GM19035 (cell line): ENCODE measurements at regions not wholly inside any gene's neighbourhood (a gene's known extent, or its start where the extent isn't known, plus 50 kb on each side); places are given as distances from the start of the nearest gene placed in this dataset.

ENCODE experiments used
- ATAC-seq: cut with Tn5 transposase; IDR thresholded peaks from one replicate; pipeline ENCODE4 v1.9.1; 2021; ENCODE audit not compliant: unreplicated experiment

DNA sequence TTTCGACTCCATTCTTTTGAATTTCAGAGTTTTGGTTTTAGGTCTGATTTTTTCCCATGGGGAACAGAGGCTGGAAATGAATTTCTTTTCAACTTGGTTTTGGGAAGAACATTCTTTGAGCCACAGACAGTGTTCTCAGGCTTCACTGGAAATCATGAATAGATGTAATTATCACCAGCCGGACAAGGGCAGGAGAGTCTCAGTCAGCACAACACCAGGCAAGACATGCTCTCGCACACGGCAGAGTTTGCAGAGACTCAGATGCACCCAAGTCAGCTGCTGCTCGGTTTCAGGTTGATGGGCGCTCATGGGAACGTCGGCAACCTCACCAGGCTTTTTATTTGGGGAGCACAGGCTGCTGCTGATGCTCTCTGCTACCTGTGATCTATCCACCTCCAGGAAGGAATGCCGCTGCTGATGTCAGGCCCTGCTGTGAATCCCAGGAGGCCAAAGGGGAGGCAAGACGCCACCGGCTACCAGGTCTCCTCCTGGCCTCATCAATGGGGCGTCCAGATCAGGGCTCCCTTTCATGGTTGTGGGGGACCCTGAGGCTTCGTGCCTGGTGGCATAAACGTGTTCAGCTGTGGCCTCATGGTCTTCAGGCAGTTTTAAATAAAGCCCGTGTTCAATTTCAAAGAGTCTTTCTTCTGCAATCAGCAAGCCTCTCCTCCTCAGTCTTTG is 332.3 kb upstream of the IRX4 start:
- no peak for ATAC-seq

DNA sequence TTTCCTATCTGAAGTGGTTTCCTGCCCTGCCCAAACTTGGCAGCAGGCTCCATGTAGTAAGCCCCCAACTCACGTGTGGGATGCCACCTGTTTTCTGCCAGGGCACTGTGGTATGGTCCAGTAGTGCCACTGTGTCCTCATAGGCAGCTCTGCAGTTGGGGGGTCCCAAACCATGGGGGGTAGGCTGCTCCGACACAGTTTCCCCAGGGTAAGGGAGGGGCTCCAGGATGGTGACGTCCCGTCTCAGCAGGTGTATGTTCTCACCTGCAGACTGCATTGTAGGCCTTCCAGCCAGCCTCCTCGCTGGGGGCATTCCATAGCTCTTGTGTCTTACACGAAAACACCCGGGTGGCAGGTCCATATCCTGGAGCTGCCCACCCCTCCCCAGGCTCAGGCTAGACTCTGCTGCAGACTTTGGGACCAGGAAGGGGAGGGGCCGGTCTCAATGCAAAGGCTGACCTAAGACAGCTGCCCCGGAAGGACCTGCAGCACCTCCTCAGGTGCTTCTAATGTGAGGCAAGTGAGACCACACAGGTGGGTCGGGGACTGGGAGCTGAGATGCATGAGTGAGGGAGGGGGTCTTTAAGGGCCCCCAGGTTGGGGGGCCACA is 330.5 kb upstream of the IRX4 start:
- ATAC-seq = no peak

GRCh38 chr5:2212481-2212880 is 329.8 kb upstream of the IRX4 start:
- no peak for ATAC-seq

DNA sequence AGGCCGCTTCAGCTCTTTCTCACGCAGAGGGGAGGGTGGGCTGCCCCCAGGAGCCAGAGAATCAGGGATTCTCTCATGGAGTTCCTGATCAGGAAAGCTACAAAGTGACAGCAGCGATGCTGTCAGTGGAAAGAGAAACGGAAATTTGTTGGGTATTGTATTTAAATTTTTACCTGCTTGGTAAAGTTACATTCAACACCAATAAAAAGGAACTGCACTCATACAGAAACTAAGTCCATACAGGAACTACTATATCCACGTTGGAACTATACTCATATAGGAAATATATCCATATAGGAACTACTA is 325.5 kb upstream of the IRX4 start:
- ATAC-seq = no peak

- no peak for ATAC-seq
Measured at GRCh38 chr5:2207416-2208238, 324.9 kb upstream of the IRX4 start.

DNA sequence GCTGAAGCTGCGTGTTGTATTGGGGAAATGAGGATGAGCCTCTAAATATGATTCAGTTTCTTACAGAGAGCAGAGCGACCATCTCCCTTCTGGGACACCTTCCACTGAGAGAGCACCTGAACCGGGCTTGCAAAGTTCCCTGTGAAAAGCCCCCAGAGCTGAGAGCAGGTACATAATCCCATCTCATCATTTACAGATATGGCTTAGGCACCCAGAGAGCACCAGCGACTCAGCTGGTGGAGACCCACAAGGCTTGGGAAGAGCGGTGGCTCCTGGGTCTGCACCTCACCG is 324.3 kb upstream of the IRX4 start:
- no peak for ATAC-seq

- ATAC-seq = no peak
Measured at GRCh38 chr5:2206293-2207108, 323.8 kb upstream of the IRX4 start.

- no peak for ATAC-seq
Measured at GRCh38 chr5:2205596-2206226, 323.0 kb upstream of the IRX4 start.

GRCh38 chr5:2205185-2205585 is 322.5 kb upstream of the IRX4 start:
- ATAC-seq = no peak

DNA sequence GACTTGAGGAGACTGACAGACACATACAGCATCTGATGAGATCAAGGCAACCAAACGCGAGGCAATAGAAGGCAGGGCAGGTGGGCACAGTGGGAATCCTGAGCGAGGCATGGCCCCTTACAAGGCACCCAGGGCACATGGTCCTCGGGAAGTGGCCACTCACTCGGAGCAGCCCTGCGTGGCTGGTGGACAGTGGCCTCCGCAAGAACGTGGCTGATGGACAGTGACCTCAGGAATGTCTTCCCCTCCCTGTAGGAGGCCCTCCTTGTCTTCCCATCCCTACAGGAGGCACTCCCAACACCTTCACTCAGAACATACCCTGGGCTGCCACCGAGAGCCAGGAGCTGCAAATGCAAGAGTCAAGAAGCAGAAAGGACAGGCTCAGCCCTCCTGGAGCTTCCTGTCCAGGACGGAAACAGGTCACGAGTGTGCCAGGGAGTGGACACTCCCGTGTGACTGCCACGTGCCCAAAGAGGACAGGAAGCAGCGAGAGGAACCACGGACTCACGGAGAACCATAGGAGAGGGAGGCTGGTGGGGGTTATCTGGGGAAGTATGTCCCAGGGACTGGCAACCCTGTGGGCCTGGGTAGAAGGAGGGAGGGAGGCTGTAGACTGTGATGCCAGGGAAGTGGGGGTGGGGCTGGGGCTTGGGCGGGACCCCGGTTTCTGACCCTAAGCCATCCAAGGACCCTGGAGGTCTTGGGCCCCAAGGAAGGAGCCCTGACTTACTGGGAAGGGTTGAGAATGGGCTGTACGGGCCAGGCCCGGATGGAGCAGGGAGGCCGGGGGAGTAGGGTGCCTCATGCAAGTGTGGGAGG is 321.9 kb upstream of the IRX4 start:
- ATAC-seq = no peak

GRCh38 chr5:2203774-2204173 is 321.0 kb upstream of the IRX4 start:
- no peak for ATAC-seq

- ATAC-seq = no peak
Measured at GRCh38 chr5:2201832-2202231, 319.1 kb upstream of the IRX4 start.

DNA sequence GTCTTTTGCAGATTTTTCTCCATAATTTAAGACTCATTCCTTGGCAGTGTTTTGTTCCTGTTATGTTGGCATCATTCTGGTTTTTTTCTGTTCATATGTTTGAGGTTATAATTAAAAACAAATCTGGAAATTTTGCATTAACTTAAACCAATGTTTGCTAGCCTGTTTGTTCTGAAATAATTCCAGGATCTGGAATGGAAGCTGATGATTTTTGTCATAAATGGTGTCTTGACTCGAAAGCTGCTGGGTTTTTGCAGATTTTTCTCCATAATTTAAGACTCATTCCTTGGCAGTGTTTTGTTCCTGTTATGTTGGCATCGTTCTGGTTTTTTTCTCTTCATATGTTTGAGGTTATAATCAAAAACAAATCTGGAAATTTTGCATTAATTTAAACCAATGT is 318.7 kb upstream of the IRX4 start:
- ATAC-seq = no peak

DNA sequence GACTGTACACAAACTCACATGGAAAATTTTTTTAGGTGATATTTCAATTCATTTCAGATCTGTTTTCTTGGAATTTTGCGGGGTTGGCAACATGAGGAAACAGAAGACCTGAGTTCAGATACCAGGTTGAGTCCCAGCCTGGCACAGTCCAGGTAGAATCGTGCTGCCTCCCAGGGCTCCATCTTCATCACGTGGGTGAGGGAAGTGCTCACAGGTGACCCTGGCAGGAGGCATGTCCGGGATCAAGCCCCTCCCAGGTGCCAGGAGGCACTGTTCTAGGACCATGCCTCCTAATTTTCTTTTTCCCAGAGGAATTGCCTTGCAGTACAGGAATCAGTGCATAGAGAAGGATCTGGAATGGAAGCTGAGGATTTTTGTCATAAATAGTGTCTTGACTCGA is 318.3 kb upstream of the IRX4 start:
- ATAC-seq = no peak

DNA sequence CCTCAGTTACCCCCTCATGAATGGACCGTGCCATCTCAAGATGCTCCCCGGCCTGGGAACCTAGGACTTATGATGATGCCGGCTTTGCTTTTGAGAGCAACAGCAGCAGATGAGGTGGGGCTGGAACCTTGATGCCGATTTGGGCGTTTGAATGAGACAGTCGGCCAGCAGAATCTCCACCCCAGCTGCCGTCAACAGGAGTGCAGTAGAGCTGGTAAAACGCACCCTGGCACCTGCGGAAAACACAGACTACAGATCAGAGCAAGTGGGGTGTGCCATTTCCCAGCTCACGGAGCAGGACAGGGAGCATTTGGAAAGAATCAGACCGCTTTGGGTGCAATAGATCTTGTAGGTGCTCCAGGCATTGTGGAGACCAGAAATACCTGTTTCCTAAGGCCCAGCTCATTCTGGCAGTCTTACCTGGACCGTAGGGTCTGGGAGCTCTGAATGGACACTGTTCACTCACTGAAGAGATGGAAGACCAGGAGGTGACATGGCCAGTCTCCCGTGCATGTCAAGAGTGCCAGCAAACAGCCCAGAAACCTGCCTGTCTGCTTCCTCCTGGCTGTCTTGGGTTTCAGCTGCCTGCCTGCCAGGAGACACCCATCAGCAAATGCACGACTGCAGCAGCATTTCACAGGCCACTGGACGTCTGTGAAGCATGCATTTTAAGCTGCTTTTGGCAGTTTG is 317.7 kb upstream of the IRX4 start:
- ATAC-seq = no peak

- ATAC-seq = no peak
Measured at GRCh38 chr5:2199697-2200096, 317.0 kb upstream of the IRX4 start.

- ATAC-seq = no peak
Measured at GRCh38 chr5:2196989-2197619, 314.4 kb upstream of the IRX4 start.

DNA sequence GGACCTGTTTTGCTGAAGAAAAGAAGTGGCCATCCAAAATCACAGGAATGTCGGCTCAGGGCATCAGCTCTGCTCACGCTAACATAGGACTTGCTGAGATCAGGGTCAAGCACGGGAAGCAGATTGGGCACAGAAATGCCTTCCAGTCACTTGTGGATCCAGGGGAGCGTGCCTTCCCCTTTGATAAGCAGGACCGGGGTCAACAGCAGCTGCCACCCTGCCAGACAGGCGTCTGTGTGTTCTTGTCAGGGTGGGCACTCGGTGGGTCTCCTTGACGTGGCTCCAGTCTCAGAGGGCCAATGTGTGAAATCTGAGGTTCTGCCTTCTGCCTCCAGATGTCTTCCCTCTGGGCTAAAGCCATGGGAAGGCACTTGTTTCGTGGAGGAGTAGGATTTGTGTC is 313.7 kb upstream of the IRX4 start:
- no peak for ATAC-seq

DNA sequence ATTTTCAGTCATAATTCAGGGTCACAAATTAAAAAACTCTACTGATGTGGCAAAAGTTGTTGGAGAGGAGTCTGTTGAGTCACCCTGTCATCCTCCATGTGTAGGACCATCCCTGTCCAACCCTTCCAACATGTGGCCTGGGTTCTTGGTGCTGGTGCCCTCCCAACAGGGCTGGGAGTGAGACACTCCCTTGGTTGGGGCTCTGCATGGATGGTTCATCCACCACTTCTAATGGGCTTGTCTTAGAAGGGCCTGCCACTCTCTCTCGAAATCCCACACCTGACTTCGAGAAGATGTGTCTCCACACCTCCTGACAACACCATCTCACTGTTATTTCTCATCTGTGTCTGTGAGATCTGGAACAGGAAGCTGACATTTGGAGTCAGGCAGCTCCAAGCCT is 312.2 kb upstream of the IRX4 start:
- ATAC-seq = no peak

GRCh38 chr5:2194236-2194555 is 311.5 kb upstream of the IRX4 start:
- ATAC-seq = no peak
